HL-60 (cell line): ENCODE measurements at regions not wholly inside any gene's neighbourhood (a gene's known extent, or its start where the extent isn't known, plus 50 kb on each side); places are given as distances from the start of the nearest gene placed in this dataset.

Experiments used
- DNase-seq, 2 experiments: peaks; one replicate each; pipeline ENCODE4 v3.0.0-alpha.2; 2010 to 2020; ENCODE audit warnings: low read depth in 1 of 2, low spot score in 1 of 2
- H3K27ac ChIP-seq: fragments of 250-450 bp; sonication (Bioruptor Pico); replicated peaks from 2 replicates; pipeline ENCODE4 v1.5.1; 2020; ENCODE audit warnings: mild to moderate bottlenecking, moderate library complexity
- H3K27me3 ChIP-seq: fragments of 250-450 bp; sonication (Bioruptor Pico); 2 replicates; pipeline ENCODE4 v1.5.1; 2021; ENCODE audit warnings: mild to moderate bottlenecking, moderate library complexity; ENCODE audit not compliant: insufficient read depth, poor library complexity, severe bottlenecking
- H3K4me3 ChIP-seq: replicated peaks from 2 replicates; pipeline ENCODE4 v1.5.1; 2011; ENCODE audit warnings: mild to moderate bottlenecking, control low read depth, low read length; ENCODE audit not compliant: insufficient read depth
- CTCF ChIP-seq: IDR thresholded peaks from one replicate; pipeline ENCODE4 v1.5.1; 2011; ENCODE audit warnings: low read length, control low read depth, inconsistent platforms; ENCODE audit not compliant: insufficient read depth
- GABPA ChIP-seq: IDR thresholded peaks from 2 replicates; pipeline ENCODE4 v1.6.1; 2012; ENCODE audit warnings: low read depth
- POLR2AphosphoS5 ChIP-seq: IDR thresholded peaks from 2 replicates; pipeline ENCODE4 v1.6.1; 2012; ENCODE audit warnings: low read depth
- REST ChIP-seq: IDR thresholded peaks from 2 replicates; pipeline ENCODE4 v1.6.1; 2012; ENCODE audit warnings: low read depth; ENCODE audit not compliant: insufficient replicate concordance
- SPI1 ChIP-seq: IDR thresholded peaks from 2 replicates; pipeline ENCODE4 v1.6.1; 2012; ENCODE audit warnings: low read depth, mild to moderate bottlenecking, borderline replicate concordance

- Histone ChIP-seq H3K27ac (no peak overlapping the region), H3K27me3 (no peaks in the 10 kb centered on the region), H3K4me3 (no peak overlapping the region)
- TF ChIP-seq SPI1 (no peak), CTCF (no peak), REST (no peak), GABPA (no peak), POLR2AphosphoS5 (no peak)
- no peak for DNase-seq
Measured at GRCh38 chr2:75764611-75765010, 53.9 kb upstream of the GCFC2 start.
